NB4 (cell line): ENCODE measurements at regions not wholly inside any gene's neighbourhood (a gene's known extent, or its start where the extent isn't known, plus 50 kb on each side); places are given as distances from the start of the nearest gene placed in this dataset.

Experiments
- MYC ChIP-seq: IDR thresholded peaks from 2 replicates; pipeline ENCODE4 v1.6.1; 2011; ENCODE audit warnings: low read depth, low read length
- POLR2A ChIP-seq: IDR thresholded peaks from 2 replicates; pipeline ENCODE4 v1.6.1; 2011; ENCODE audit warnings: mild to moderate bottlenecking; ENCODE audit not compliant: insufficient read length; ENCODE audit errors: extremely low read depth
- TF ChIP-seq, protein P1 (sequence below): IDR thresholded peaks from one replicate; pipeline ENCODE4 v1.5.1; 2012; ENCODE audit warnings: low read depth, low read length

DNA sequence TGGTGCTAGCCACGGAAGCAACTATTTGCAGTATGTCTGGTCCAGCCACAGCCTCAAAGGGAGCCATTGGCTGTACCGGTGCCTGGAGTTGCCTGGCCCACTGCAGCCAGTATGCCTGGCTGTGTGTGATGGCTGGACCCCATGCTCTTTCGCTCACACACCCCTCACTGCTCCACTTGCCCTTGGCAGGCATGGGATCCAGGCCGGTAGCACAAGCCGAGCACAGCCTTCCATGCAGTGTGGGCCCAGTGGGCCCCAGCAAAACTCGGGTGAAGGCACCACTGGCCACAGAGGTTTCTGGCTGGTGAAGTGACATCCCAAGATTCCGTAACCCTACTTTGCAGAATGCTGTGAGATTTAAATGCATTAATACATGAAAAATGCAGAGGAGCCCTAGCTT, 665.8 kb downstream of the PLPP3 start:
- TF ChIP-seq, protein P1, sequence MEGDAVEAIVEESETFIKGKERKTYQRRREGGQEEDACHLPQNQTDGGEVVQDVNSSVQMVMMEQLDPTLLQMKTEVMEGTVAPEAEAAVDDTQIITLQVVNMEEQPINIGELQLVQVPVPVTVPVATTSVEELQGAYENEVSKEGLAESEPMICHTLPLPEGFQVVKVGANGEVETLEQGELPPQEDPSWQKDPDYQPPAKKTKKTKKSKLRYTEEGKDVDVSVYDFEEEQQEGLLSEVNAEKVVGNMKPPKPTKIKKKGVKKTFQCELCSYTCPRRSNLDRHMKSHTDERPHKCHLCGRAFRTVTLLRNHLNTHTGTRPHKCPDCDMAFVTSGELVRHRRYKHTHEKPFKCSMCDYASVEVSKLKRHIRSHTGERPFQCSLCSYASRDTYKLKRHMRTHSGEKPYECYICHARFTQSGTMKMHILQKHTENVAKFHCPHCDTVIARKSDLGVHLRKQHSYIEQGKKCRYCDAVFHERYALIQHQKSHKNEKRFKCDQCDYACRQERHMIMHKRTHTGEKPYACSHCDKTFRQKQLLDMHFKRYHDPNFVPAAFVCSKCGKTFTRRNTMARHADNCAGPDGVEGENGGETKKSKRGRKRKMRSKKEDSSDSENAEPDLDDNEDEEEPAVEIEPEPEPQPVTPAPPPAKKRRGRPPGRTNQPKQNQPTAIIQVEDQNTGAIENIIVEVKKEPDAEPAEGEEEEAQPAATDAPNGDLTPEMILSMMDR, result no peak
- TF ChIP-seq MYC (no peak), POLR2A (no peak)
